HepG2 (cell line): ENCODE measurements at regions not wholly inside any gene's neighbourhood (a gene's known extent, or its start where the extent isn't known, plus 50 kb on each side); places are given as distances from the start of the nearest gene placed in this dataset.

Experiments used
- AHR ChIP-seq: IDR thresholded peaks from 2 replicates; pipeline ENCODE4 v1.6.1; 2018; ENCODE audit warnings: missing genetic modification reagents, missing compliant biosample characterization
- BCL6 ChIP-seq: IDR thresholded peaks from 2 replicates; pipeline ENCODE4 v1.6.1; 2016; ENCODE audit warnings: missing genetic modification reagents, missing compliant biosample characterization
- EEA1 ChIP-seq: sonication (generic); formaldehyde crosslinking; IDR thresholded peaks from 2 replicates; pipeline ENCODE4 v1.5.1; 2020; ENCODE audit warnings: mild to moderate bottlenecking, missing genetic modification reagents, borderline replicate concordance
- GABPB1 ChIP-seq: IDR thresholded peaks from 2 replicates; pipeline ENCODE4 v1.6.1; 2016; ENCODE audit warnings: mild to moderate bottlenecking, missing genetic modification reagents, moderate library complexity, missing compliant biosample characterization
- IKZF4 ChIP-seq: sonication (generic); formaldehyde crosslinking; IDR thresholded peaks from 2 replicates; pipeline ENCODE4 v1.5.1; 2020; ENCODE audit warnings: borderline replicate concordance, mild to moderate bottlenecking, low read depth, missing genetic modification reagents; ENCODE audit errors: not compliant biosample characterization
- MBNL3 ChIP-seq: fragments of 250-450 bp; sonication (Bioruptor Pico); conservative IDR thresholded peaks from 2 replicates; pipeline ENCODE4 v1.8.0; 2022; ENCODE audit warnings: mild to moderate bottlenecking, inconsistent platforms
- MTA1 ChIP-seq: sonication (generic); formaldehyde crosslinking; IDR thresholded peaks from 2 replicates; pipeline ENCODE4 v1.4.0; 2020; ENCODE audit warnings: missing genetic modification reagents, mild to moderate bottlenecking, borderline replicate concordance
- SP2 ChIP-seq: sonication (generic); formaldehyde crosslinking; IDR thresholded peaks from 2 replicates; pipeline ENCODE4 v1.5.1; 2020; ENCODE audit warnings: mild to moderate bottlenecking, missing genetic modification reagents
- SP5 ChIP-seq: IDR thresholded peaks from 2 replicates; pipeline ENCODE4 v1.6.1; 2016; ENCODE audit warnings: low read depth, borderline replicate concordance
- TFAP4 ChIP-seq: sonication (generic); IDR thresholded peaks from 2 replicates; pipeline ENCODE4 v1.6.1; 2016; ENCODE audit warnings: low read depth, borderline replicate concordance
- ZBTB7A ChIP-seq: sonication (generic); formaldehyde crosslinking; IDR thresholded peaks from 2 replicates; pipeline ENCODE4 v1.8.0; 2022; ENCODE audit warnings: mild to moderate bottlenecking, missing genetic modification reagents
- ZIK1 ChIP-seq: sonication (generic); formaldehyde crosslinking; IDR thresholded peaks from 2 replicates; pipeline ENCODE4 v1.5.0; 2020; ENCODE audit warnings: mild to moderate bottlenecking, low read depth, missing genetic modification reagents, borderline replicate concordance
- ZKSCAN5 ChIP-seq: sonication (generic); formaldehyde crosslinking; IDR thresholded peaks from 2 replicates; pipeline ENCODE4 v1.5.1; 2020; ENCODE audit warnings: mild to moderate bottlenecking, missing genetic modification reagents
- ZNF207 ChIP-seq: fragments of 450-650 bp; IDR thresholded peaks from 2 replicates; pipeline ENCODE4 v1.6.1; 2016; ENCODE audit warnings: antibody characterized with exemption, borderline replicate concordance
- ZNF543 ChIP-seq: sonication (generic); formaldehyde crosslinking; IDR thresholded peaks from 2 replicates; pipeline ENCODE4 v1.4.0; 2020; ENCODE audit warnings: mild to moderate bottlenecking, missing genetic modification reagents
- ZNF605 ChIP-seq: sonication (generic); formaldehyde crosslinking; IDR thresholded peaks from 2 replicates; pipeline ENCODE4 v1.8.0; 2022; ENCODE audit warnings: mild to moderate bottlenecking, missing genetic modification reagents
- ZNF784 ChIP-seq: sonication (generic); formaldehyde crosslinking; IDR thresholded peaks from 2 replicates; pipeline ENCODE4 v1.5.1; 2020; ENCODE audit warnings: missing genetic modification reagents, mild to moderate bottlenecking, borderline replicate concordance
- ZSCAN29 ChIP-seq: sonication (generic); formaldehyde crosslinking; conservative IDR thresholded peaks from 2 replicates; pipeline ENCODE4 v1.4.0; 2020; ENCODE audit warnings: mild to moderate bottlenecking, missing genetic modification reagents
- TF ChIP-seq, protein P1 (sequence below): sonication (generic); formaldehyde crosslinking; IDR thresholded peaks from 2 replicates; pipeline ENCODE4 v1.9.0; 2022; ENCODE audit warnings: missing genetic modification reagents, mild to moderate bottlenecking, borderline replicate concordance
- TF ChIP-seq, protein P2 (sequence below): sonication (generic); formaldehyde crosslinking; IDR thresholded peaks from 2 replicates; pipeline ENCODE4 v1.4.0; 2020; ENCODE audit warnings: missing genetic modification reagents, borderline replicate concordance
- TF ChIP-seq, protein P3 (sequence below): sonication (generic); formaldehyde crosslinking; IDR thresholded peaks from 2 replicates; pipeline ENCODE4 v1.5.1; 2020; ENCODE audit warnings: missing genetic modification reagents, mild to moderate bottlenecking, borderline replicate concordance
- TF ChIP-seq, protein P4 (sequence below): sonication (generic); formaldehyde crosslinking; IDR thresholded peaks from 2 replicates; pipeline ENCODE4 v1.4.0; 2020; ENCODE audit warnings: missing genetic modification reagents

DNA sequence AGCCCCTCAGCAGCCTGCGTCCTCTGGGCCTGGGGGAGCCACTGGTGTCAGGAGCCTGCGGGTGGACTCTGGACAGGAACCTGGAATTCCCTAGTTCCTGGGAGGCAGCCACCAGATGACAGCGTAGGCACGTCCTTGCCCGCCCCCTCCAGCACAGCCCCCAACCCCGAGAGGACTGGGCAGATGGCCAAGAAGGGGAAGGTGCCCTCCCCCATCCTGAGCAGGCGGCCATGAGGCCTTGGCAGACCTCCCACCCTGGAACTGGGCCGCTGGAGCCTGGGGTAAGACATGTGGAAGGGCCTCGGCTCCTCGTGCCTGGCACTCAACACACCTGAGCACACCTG, 60.4 kb upstream of the FBRSL1 start (continued):
- TF ChIP-seq TFAP4: peak; percentile 41; the same call in 1 of the 2 replicates
- TF ChIP-seq MBNL3 (CRISPR knock-in tag): no peak
- no peak for TF ChIP-seq ZKSCAN5
- TF ChIP-seq, protein P1, sequence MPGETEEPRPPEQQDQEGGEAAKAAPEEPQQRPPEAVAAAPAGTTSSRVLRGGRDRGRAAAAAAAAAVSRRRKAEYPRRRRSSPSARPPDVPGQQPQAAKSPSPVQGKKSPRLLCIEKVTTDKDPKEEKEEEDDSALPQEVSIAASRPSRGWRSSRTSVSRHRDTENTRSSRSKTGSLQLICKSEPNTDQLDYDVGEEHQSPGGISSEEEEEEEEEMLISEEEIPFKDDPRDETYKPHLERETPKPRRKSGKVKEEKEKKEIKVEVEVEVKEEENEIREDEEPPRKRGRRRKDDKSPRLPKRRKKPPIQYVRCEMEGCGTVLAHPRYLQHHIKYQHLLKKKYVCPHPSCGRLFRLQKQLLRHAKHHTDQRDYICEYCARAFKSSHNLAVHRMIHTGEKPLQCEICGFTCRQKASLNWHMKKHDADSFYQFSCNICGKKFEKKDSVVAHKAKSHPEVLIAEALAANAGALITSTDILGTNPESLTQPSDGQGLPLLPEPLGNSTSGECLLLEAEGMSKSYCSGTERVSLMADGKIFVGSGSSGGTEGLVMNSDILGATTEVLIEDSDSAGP (CRISPR knock-in tag): 0 out of 2 replicates have a peak, but pooled peaks have one; percentile 3
- peak; percentile 100 for TF ChIP-seq ZNF543 (CRISPR knock-in tag)
- peak; percentile 53; the same call in 1 of the 2 replicates for TF ChIP-seq MTA1 (CRISPR knock-in tag)
- no peak; the same call in 1 of the 2 replicates for TF ChIP-seq AHR
- TF ChIP-seq, protein P2, sequence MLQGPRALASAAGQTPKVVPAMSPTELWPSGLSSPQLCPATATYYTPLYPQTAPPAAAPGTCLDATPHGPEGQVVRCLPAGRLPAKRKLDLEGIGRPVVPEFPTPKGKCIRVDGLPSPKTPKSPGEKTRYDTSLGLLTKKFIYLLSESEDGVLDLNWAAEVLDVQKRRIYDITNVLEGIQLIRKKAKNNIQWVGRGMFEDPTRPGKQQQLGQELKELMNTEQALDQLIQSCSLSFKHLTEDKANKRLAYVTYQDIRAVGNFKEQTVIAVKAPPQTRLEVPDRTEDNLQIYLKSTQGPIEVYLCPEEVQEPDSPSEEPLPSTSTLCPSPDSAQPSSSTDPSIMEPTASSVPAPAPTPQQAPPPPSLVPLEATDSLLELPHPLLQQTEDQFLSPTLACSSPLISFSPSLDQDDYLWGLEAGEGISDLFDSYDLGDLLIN (CRISPR knock-in tag): no peak
- TF ChIP-seq SP2 (CRISPR knock-in tag): 0 out of 2 replicates have a peak, but pooled peaks have one; percentile 32
- TF ChIP-seq EEA1 (CRISPR knock-in tag): no peak
- TF ChIP-seq ZBTB7A (CRISPR knock-in tag): peak; percentile 38; the same call in 1 of the 2 replicates
- peak; percentile 43; the same call in 1 of the 2 replicates for TF ChIP-seq SP5 (CRISPR knock-in tag)
- no peak for TF ChIP-seq ZNF605 (CRISPR knock-in tag)
- TF ChIP-seq, protein P3, sequence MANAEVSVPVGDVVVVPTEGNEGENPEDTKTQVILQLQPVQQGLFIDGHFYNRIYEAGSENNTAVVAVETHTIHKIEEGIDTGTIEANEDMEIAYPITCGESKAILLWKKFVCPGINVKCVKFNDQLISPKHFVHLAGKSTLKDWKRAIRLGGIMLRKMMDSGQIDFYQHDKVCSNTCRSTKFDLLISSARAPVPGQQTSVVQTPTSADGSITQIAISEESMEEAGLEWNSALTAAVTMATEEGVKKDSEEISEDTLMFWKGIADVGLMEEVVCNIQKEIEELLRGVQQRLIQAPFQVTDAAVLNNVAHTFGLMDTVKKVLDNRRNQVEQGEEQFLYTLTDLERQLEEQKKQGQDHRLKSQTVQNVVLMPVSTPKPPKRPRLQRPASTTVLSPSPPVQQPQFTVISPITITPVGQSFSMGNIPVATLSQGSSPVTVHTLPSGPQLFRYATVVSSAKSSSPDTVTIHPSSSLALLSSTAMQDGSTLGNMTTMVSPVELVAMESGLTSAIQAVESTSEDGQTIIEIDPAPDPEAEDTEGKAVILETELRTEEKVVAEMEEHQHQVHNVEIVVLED: peak; percentile 55; the same call in 1 of the 2 replicates
- no peak for TF ChIP-seq ZNF207
- 0 out of 2 replicates have a peak, but pooled peaks have one; percentile 48 for TF ChIP-seq ZNF784 (CRISPR knock-in tag)
- TF ChIP-seq ZSCAN29 (CRISPR knock-in tag): peak; percentile 96; the same call in 1 of the 2 replicates
- TF ChIP-seq, protein P4, sequence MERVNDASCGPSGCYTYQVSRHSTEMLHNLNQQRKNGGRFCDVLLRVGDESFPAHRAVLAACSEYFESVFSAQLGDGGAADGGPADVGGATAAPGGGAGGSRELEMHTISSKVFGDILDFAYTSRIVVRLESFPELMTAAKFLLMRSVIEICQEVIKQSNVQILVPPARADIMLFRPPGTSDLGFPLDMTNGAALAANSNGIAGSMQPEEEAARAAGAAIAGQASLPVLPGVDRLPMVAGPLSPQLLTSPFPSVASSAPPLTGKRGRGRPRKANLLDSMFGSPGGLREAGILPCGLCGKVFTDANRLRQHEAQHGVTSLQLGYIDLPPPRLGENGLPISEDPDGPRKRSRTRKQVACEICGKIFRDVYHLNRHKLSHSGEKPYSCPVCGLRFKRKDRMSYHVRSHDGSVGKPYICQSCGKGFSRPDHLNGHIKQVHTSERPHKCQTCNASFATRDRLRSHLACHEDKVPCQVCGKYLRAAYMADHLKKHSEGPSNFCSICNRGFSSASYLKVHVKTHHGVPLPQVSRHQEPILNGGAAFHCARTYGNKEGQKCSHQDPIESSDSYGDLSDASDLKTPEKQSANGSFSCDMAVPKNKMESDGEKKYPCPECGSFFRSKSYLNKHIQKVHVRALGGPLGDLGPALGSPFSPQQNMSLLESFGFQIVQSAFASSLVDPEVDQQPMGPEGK (CRISPR knock-in tag): peak; percentile 77
- 0 out of 2 replicates have a peak, but pooled peaks have one; percentile 36 for TF ChIP-seq ZIK1 (CRISPR knock-in tag)
- peak; percentile 36 for TF ChIP-seq IKZF4 (CRISPR knock-in tag)
- TF ChIP-seq GABPB1 (CRISPR knock-in tag): peak; percentile 1; the same call in 1 of the 2 replicates
- peak; percentile 28; the same call in 1 of the 2 replicates for TF ChIP-seq BCL6
